ENCODE measurements at regions not wholly inside any gene's neighbourhood (a gene's known extent, or its start where the extent isn't known, plus 50 kb on each side); places are given as distances from the start of the nearest gene placed in this dataset.

- no peak overlapping the region for H3K4me3 ChIP-seq
- no peak overlapping the region for H3K27ac ChIP-seq
- DNase-seq (ENCODE audit: low spot score) = no peak
- TF ChIP-seq CTCF (IDR thresholded peaks at IDR 0.05) = no peak
Measured at GRCh38 chr9:108584860-108585259, 270.9 kb downstream of the ACTL7B start.

- no peak for TF ChIP-seq CTCF (IDR thresholded peaks at IDR 0.05)
- no peak overlapping the region for H3K27ac ChIP-seq
- DNase-seq (ENCODE audit: low spot score) = no peak
Measured at GRCh38 chr9:108582726-108583125, 273.1 kb downstream of the ACTL7B start.

GRCh38 chr9:108579757-108580439 lies 275.9 kb downstream of the ACTL7B start:
- TF ChIP-seq CTCF (IDR thresholded peaks at IDR 0.05) = no peak
- no peak for DNase-seq (ENCODE audit: low spot score)
- no peak overlapping the region for H3K27ac ChIP-seq

More at GRCh38 chr9:108582726-108583125, 273.1 kb downstream of the ACTL7B start:
- no peak overlapping the region for H3K4me3 ChIP-seq

GRCh38 chr9:108575276-108575675 lies 280.5 kb downstream of the ACTL7B start:
- Histone ChIP-seq H3K4me3 (no peak overlapping the region), H3K27ac (no peak overlapping the region)
- no peak for TF ChIP-seq CTCF (IDR thresholded peaks at IDR 0.05)
- no peak for DNase-seq (ENCODE audit: low spot score)

More at GRCh38 chr9:108579757-108580439, 275.9 kb downstream of the ACTL7B start:
- H3K4me3 ChIP-seq = no peak overlapping the region

GRCh38 chr9:108569624-108570023 lies 286.2 kb downstream of the ACTL7B start:
- DNase-seq (ENCODE audit: low spot score) = no peak
- no peak for TF ChIP-seq CTCF (IDR thresholded peaks at IDR 0.05)
- no peak overlapping the region for H3K4me3 ChIP-seq
- H3K27ac ChIP-seq = no peak overlapping the region

GRCh38 chr9:108568093-108568492 lies 287.7 kb downstream of the ACTL7B start:
- Histone ChIP-seq H3K4me3 (no peak overlapping the region), H3K27ac (no peak overlapping the region)
- no peak for TF ChIP-seq CTCF (IDR thresholded peaks at IDR 0.05)
- DNase-seq (ENCODE audit: low spot score) = no peak

GRCh38 chr9:108567571-108567970 lies 288.2 kb downstream of the ACTL7B start:
- TF ChIP-seq CTCF (IDR thresholded peaks at IDR 0.05) = no peak
- H3K27ac ChIP-seq = no peak overlapping the region
- DNase-seq (ENCODE audit: low spot score) = no peak
- no peak overlapping the region for H3K4me3 ChIP-seq
